NB4 (cell line): ENCODE measurements at regions not wholly inside any gene's neighbourhood (a gene's known extent, or its start where the extent isn't known, plus 50 kb on each side); places are given as distances from the start of the nearest gene placed in this dataset.

Experiments
- POLR2A ChIP-seq: IDR thresholded peaks from 2 replicates; pipeline ENCODE4 v1.6.1; 2011; ENCODE audit warnings: mild to moderate bottlenecking; ENCODE audit not compliant: insufficient read length; ENCODE audit errors: extremely low read depth
- TF ChIP-seq, protein P1 (sequence below): IDR thresholded peaks from one replicate; pipeline ENCODE4 v1.5.1; 2012; ENCODE audit warnings: low read depth, low read length
- TF ChIP-seq, protein P2 (sequence below): IDR thresholded peaks from 2 replicates; pipeline ENCODE4 v1.6.1; 2011; ENCODE audit warnings: low read depth, low read length

DNA sequence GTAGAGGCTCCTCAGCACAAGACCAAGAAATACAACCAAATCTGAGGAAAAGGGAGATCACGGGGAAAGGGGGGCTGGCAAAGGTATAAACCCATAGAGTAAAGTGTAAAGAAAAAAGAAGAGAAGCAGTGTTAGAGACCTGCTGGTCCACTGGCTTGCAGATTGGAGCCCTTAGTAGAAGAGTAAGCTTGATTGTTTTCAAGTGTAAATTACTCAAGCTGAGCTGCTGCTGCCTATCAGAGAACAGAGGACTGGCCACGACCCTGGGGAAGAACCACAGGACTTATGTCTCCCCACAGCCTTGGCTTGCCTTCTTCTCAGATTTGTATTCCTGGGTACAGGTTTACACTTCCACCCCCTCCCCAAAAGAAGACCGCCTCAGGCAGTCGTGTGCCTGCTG is 294.2 kb downstream of the LMX1A start:
- TF ChIP-seq, protein P1, sequence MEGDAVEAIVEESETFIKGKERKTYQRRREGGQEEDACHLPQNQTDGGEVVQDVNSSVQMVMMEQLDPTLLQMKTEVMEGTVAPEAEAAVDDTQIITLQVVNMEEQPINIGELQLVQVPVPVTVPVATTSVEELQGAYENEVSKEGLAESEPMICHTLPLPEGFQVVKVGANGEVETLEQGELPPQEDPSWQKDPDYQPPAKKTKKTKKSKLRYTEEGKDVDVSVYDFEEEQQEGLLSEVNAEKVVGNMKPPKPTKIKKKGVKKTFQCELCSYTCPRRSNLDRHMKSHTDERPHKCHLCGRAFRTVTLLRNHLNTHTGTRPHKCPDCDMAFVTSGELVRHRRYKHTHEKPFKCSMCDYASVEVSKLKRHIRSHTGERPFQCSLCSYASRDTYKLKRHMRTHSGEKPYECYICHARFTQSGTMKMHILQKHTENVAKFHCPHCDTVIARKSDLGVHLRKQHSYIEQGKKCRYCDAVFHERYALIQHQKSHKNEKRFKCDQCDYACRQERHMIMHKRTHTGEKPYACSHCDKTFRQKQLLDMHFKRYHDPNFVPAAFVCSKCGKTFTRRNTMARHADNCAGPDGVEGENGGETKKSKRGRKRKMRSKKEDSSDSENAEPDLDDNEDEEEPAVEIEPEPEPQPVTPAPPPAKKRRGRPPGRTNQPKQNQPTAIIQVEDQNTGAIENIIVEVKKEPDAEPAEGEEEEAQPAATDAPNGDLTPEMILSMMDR = no peak
- no peak for TF ChIP-seq POLR2A
- TF ChIP-seq, protein P2, sequence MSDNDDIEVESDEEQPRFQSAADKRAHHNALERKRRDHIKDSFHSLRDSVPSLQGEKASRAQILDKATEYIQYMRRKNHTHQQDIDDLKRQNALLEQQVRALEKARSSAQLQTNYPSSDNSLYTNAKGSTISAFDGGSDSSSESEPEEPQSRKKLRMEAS = no peak
